ENCODE measurements at regions not wholly inside any gene's neighbourhood (a gene's known extent, or its start where the extent isn't known, plus 50 kb on each side); places are given as distances from the start of the nearest gene placed in this dataset.

GRCh38 chr9:1708219-1708618, 306.9 kb upstream of the SMARCA2 start:
- TF ChIP-seq TCF12 (IDR thresholded peaks at IDR 0.05; ENCODE audit: low read depth): peak; percentile 82; the same call in 1 of the 2 replicates
- peak; percentile 45 for TF ChIP-seq NFIC (IDR thresholded peaks at IDR 0.05)
- TF ChIP-seq RAD21 (IDR thresholded peaks at IDR 0.05; ENCODE audit: low read depth): no peak
- no peak for TF ChIP-seq USF1 (IDR thresholded peaks at IDR 0.05)
- TF ChIP-seq CEBPB (IDR thresholded peaks at IDR 0.05): peak; percentile 59
- TF ChIP-seq ZBTB7A (IDR thresholded peaks at IDR 0.05; ENCODE audit: low read depth): no peak
- TF ChIP-seq MAX (IDR thresholded peaks at IDR 0.05): peak; percentile 8; the same call in 1 of the 2 replicates
- TF ChIP-seq CREB1 (IDR thresholded peaks at IDR 0.05; ENCODE audit: low read depth): no peak
- TF ChIP-seq REST (IDR thresholded peaks at IDR 0.05; ENCODE audit: low read depth): no peak
- no peak for TF ChIP-seq TAF1 (IDR thresholded peaks at IDR 0.05; ENCODE audit: low read depth)
